NOMO-1 (cell line): ENCODE measurements at regions not wholly inside any gene's neighbourhood (a gene's known extent, or its start where the extent isn't known, plus 50 kb on each side); places are given as distances from the start of the nearest gene placed in this dataset.

Source experiments
- DNase-seq, 2 experiments: peaks; one replicate each; lab custom pipeline; 2025; ENCODE audit not compliant: unreplicated experiment in 2 of 2; lab: John Stamatoyannopoulos, UW

GRCh38 chr3:74676-75243 lies 121.8 kb upstream of the CHL1 start:
- DNase-seq: no peak

- DNase-seq: no peak
Measured at GRCh38 chr3:75260-75659, 121.3 kb upstream of the CHL1 start.

- no peak for DNase-seq
Measured at GRCh38 chr3:79542-79941, 117.0 kb upstream of the CHL1 start.

- no peak for DNase-seq
Measured at GRCh38 chr3:82508-82907, 114.1 kb upstream of the CHL1 start.

- DNase-seq: no peak
Measured at GRCh38 chr3:83096-83495, 113.5 kb upstream of the CHL1 start.

- DNase-seq: no peak
Measured at GRCh38 chr3:85180-85579, 111.4 kb upstream of the CHL1 start.

- no peak for DNase-seq
Measured at GRCh38 chr3:88267-88666, 108.3 kb upstream of the CHL1 start.

GRCh38 chr3:93746-94145 lies 102.8 kb upstream of the CHL1 start:
- DNase-seq: no peak

- no peak for DNase-seq
Measured at GRCh38 chr3:96259-96658, 100.3 kb upstream of the CHL1 start.

GRCh38 chr3:97417-98258 lies 98.9 kb upstream of the CHL1 start:
- no peak for DNase-seq

GRCh38 chr3:98259-98654 lies 98.3 kb upstream of the CHL1 start:
- no peak for DNase-seq

- no peak for DNase-seq
Measured at GRCh38 chr3:99506-99905, 97.1 kb upstream of the CHL1 start.

- no peak for DNase-seq
Measured at GRCh38 chr3:102484-102883, 94.1 kb upstream of the CHL1 start.

GRCh38 chr3:103991-104390 lies 92.6 kb upstream of the CHL1 start:
- DNase-seq: no peak

- DNase-seq: no peak
Measured at GRCh38 chr3:105585-105984, 91.0 kb upstream of the CHL1 start.

- no peak for DNase-seq
Measured at GRCh38 chr3:106619-107018, 89.9 kb upstream of the CHL1 start.

- no peak for DNase-seq
Measured at GRCh38 chr3:111143-112069, 85.2 kb upstream of the CHL1 start.

- no peak for DNase-seq
Measured at GRCh38 chr3:112773-113172, 83.8 kb upstream of the CHL1 start.

- DNase-seq: no peak
Measured at GRCh38 chr3:118666-119065, 77.9 kb upstream of the CHL1 start.

GRCh38 chr3:123341-123740 lies 73.2 kb upstream of the CHL1 start:
- DNase-seq: no peak

- peak in 1 of 2 experiments; percentile 2 for DNase-seq
Measured at GRCh38 chr3:124557-125179, 71.9 kb upstream of the CHL1 start.
